ENCODE measurements at regions not wholly inside any gene's neighbourhood (a gene's known extent, or its start where the extent isn't known, plus 50 kb on each side); places are given as distances from the start of the nearest gene placed in this dataset.
"Not testable (repeated sequence)": the region's sequence is repeated elsewhere in the genome, so short reads cannot be mapped to it uniquely, and the experiment has no call there.

- DNase-seq (ENCODE audit: low read depth in 2 of 2) = peak; percentile 71 to 80
Observed at GRCh38 chr6:26956601-26957184, 290.8 kb upstream of the PRSS16 start.

- DNase-seq (ENCODE audit: low read depth in 2 of 2) = not testable (repeated sequence)
Observed at GRCh38 chr6:26957399-26958127, 289.9 kb upstream of the PRSS16 start.

GRCh38 chr6:26961236-26961635 is 286.3 kb upstream of the PRSS16 start:
- DNase-seq (ENCODE audit: low read depth in 2 of 2) = not testable (repeated sequence)

- DNase-seq (ENCODE audit: low read depth in 2 of 2) = no peak
Observed at GRCh38 chr6:27002447-27002846, 245.1 kb upstream of the PRSS16 start.

- DNase-seq (ENCODE audit: low read depth in 2 of 2) = no peak
Observed at GRCh38 chr6:27007020-27007419, 240.5 kb upstream of the PRSS16 start.

- DNase-seq (ENCODE audit: low read depth in 2 of 2) = not testable (repeated sequence)
Observed at GRCh38 chr6:27008613-27009012, 238.9 kb upstream of the PRSS16 start.

GRCh38 chr6:27014053-27014452 is 233.4 kb upstream of the PRSS16 start:
- not testable (repeated sequence) for DNase-seq (ENCODE audit: low read depth in 2 of 2)

- no peak for DNase-seq (ENCODE audit: low read depth in 2 of 2)
Observed at GRCh38 chr6:27016689-27017088, 230.8 kb upstream of the PRSS16 start.

- DNase-seq (ENCODE audit: low read depth in 2 of 2) = not testable (repeated sequence)
Observed at GRCh38 chr6:27018401-27018800, 229.1 kb upstream of the PRSS16 start.

GRCh38 chr6:27019651-27020552 is 227.6 kb upstream of the PRSS16 start:
- DNase-seq (ENCODE audit: low read depth in 2 of 2) = peak; percentile 33 to 44

GRCh38 chr6:27020553-27020880 is 227.0 kb upstream of the PRSS16 start:
- DNase-seq (ENCODE audit: low read depth in 2 of 2) = no peak

GRCh38 chr6:27023664-27024063 is 223.8 kb upstream of the PRSS16 start:
- no peak for DNase-seq (ENCODE audit: low read depth in 2 of 2)

- DNase-seq (ENCODE audit: low read depth in 2 of 2) = no peak
Observed at GRCh38 chr6:27025351-27025750, 222.2 kb upstream of the PRSS16 start.

GRCh38 chr6:27026361-27026760 is 221.1 kb upstream of the PRSS16 start:
- no peak for DNase-seq (ENCODE audit: low read depth in 2 of 2)

- DNase-seq (ENCODE audit: low read depth in 2 of 2) = no peak
Observed at GRCh38 chr6:27031302-27031701, 216.2 kb upstream of the PRSS16 start.

- no peak for DNase-seq (ENCODE audit: low read depth in 2 of 2)
Observed at GRCh38 chr6:27038498-27038897, 209.0 kb upstream of the PRSS16 start.

- no peak for DNase-seq (ENCODE audit: low read depth in 2 of 2)
Observed at GRCh38 chr6:27040244-27041042, 207.1 kb upstream of the PRSS16 start.

- no peak for DNase-seq (ENCODE audit: low read depth in 2 of 2)
Observed at GRCh38 chr6:27043244-27043643, 204.3 kb upstream of the PRSS16 start.

- not testable (repeated sequence) for DNase-seq (ENCODE audit: low read depth in 2 of 2)
Observed at GRCh38 chr6:27045131-27045530, 202.4 kb upstream of the PRSS16 start.

- not testable (repeated sequence) for DNase-seq (ENCODE audit: low read depth in 2 of 2)
Observed at GRCh38 chr6:27047725-27048124, 199.8 kb upstream of the PRSS16 start.

GRCh38 chr6:27049863-27050781 is 197.4 kb upstream of the PRSS16 start:
- DNase-seq (ENCODE audit: low read depth in 2 of 2) = no peak

Measured in stimulated activated CD4-positive, alpha-beta T cell treated with anti-CD3 and anti-CD28 coated beads, Interleukin-15, amount 100 ng/mL, for 48 hours (primary cell).